ENCODE measurements at regions not wholly inside any gene's neighbourhood (a gene's known extent, or its start where the extent isn't known, plus 50 kb on each side); places are given as distances from the start of the nearest gene placed in this dataset.

DNA sequence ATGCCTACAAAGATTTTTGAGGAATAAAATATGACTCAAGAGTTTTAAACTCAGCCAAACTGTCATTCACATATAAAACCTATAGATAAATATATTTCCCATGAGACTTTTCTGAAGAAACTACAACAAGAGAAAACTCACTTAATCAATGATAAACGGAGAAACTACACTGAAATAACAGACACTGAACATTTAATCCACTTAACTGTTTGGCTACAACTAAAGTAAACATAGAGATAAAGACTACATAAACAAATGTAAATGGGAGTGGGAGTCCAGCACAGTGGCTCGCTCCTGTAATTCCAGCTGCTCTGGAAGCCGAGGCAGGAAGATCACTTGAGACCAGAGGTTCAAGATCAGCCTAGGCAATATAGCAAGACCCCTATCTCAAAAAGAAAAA, 79.2 kb downstream of the MEX3B start:
- Histone ChIP-seq H2AFZ (ENCODE audit: low read length) (no peak overlapping the region), H3K4me1 (ENCODE audit: insufficient read depth, low read length, poor library complexity, severe bottlenecking) (no peaks in the 10 kb centered on the region), H3K36me3 (ENCODE audit: insufficient read depth, low read length) (no peaks in the 10 kb centered on the region), H3K27me3 (ENCODE audit: insufficient read depth, low read length, poor library complexity, severe bottlenecking) (no peaks in the 10 kb centered on the region), H3K4me2 (ENCODE audit: low read depth, low read length, poor library complexity, severe bottlenecking) (no peak overlapping the region), H3K79me2 (ENCODE audit: insufficient read depth, low read length) (no peaks in the 10 kb centered on the region), H3F3A (ENCODE audit: low read depth) (no peaks in the 10 kb centered on the region), H4K20me1 (ENCODE audit: insufficient read depth, low read length, poor library complexity, severe bottlenecking) (no peaks in the 10 kb centered on the region), H3K9me3 (ENCODE audit: insufficient read depth, low read depth, low read length) (no peaks in the 10 kb centered on the region), H3K4me3 (ENCODE audit: low read length, poor library complexity, severe bottlenecking) (no peak overlapping the region), H3K9me2 (replicated peaks; ENCODE audit: low read depth, low read length) (no peaks in the 10 kb centered on the region), H3K9ac (ENCODE audit: low read depth, low read length, poor library complexity, severe bottlenecking) (no peak overlapping the region)
- no peak for TF ChIP-seq CTCF (conservative IDR thresholded peaks at IDR 0.05; ENCODE audit: low read length)
- TF ChIP-seq EZH2phosphoT487 (IDR thresholded peaks at IDR 0.05; ENCODE audit: borderline replicate concordance) = no peak

- Histone ChIP-seq H3K4me3 (ENCODE audit: low read length, poor library complexity, severe bottlenecking) (no peak overlapping the region), H3K9me2 (replicated peaks; ENCODE audit: low read depth, low read length) (no peaks in the 10 kb centered on the region), H2AFZ (ENCODE audit: low read length) (no peak overlapping the region), H3K9ac (ENCODE audit: low read depth, low read length, poor library complexity, severe bottlenecking) (no peak overlapping the region), H3K27me3 (ENCODE audit: insufficient read depth, low read length, poor library complexity, severe bottlenecking) (no peaks in the 10 kb centered on the region), H3K4me2 (ENCODE audit: low read depth, low read length, poor library complexity, severe bottlenecking) (no peak overlapping the region), H3K4me1 (ENCODE audit: insufficient read depth, low read length, poor library complexity, severe bottlenecking) (no peaks in the 10 kb centered on the region), H3F3A (ENCODE audit: low read depth) (no peaks in the 10 kb centered on the region), H3K79me2 (ENCODE audit: insufficient read depth, low read length) (no peaks in the 10 kb centered on the region), H4K20me1 (ENCODE audit: insufficient read depth, low read length, poor library complexity, severe bottlenecking) (no peaks in the 10 kb centered on the region), H3K9me3 (ENCODE audit: insufficient read depth, low read depth, low read length) (no peaks in the 10 kb centered on the region), H3K36me3 (ENCODE audit: insufficient read depth, low read length) (no peaks in the 10 kb centered on the region)
- TF ChIP-seq EZH2phosphoT487 (IDR thresholded peaks at IDR 0.05; ENCODE audit: borderline replicate concordance) (no peak), CTCF (conservative IDR thresholded peaks at IDR 0.05; ENCODE audit: low read length) (no peak)
Measured at GRCh38 chr15:81962482-81962881, 83.3 kb downstream of the MEX3B start.

DNA sequence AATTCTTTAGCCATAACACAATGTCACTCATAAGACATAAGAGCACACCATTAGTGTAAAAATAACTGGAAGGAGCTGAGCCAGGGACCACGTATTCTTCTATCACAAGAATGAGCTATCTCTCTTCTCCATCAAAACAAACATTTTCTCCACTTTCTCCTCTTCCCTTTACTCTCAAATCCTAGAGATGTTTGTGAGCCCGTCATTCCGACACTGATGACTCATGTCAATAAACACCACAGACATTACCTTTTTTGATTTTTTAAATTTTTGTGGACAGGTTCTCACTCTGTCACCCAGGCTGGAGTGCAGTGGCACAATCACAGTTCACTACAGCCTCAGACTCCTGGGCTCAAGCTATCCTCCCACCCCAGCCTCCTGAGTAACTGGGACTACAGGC, 86.6 kb downstream of the MEX3B start:
- H3K36me3 ChIP-seq (ENCODE audit: insufficient read depth, low read length) = no peaks in the 10 kb centered on the region
- H3K9me2 ChIP-seq (replicated peaks; ENCODE audit: low read depth, low read length) = no peaks in the 10 kb centered on the region
- H3K9ac ChIP-seq (ENCODE audit: low read depth, low read length, poor library complexity, severe bottlenecking) = no peak overlapping the region
- no peak overlapping the region for H2AFZ ChIP-seq (ENCODE audit: low read length)
- no peak overlapping the region for H3K4me3 ChIP-seq (ENCODE audit: low read length, poor library complexity, severe bottlenecking)
- no peaks in the 10 kb centered on the region for H3K27me3 ChIP-seq (ENCODE audit: insufficient read depth, low read length, poor library complexity, severe bottlenecking)
- H3K4me1 ChIP-seq (ENCODE audit: insufficient read depth, low read length, poor library complexity, severe bottlenecking) = no peaks in the 10 kb centered on the region
- H3K79me2 ChIP-seq (ENCODE audit: insufficient read depth, low read length) = no peaks in the 10 kb centered on the region
- H3K4me2 ChIP-seq (ENCODE audit: low read depth, low read length, poor library complexity, severe bottlenecking) = no peak overlapping the region
- no peaks in the 10 kb centered on the region for H3K9me3 ChIP-seq (ENCODE audit: insufficient read depth, low read depth, low read length)
- no peaks in the 10 kb centered on the region for H3F3A ChIP-seq (ENCODE audit: low read depth)
- no peaks in the 10 kb centered on the region for H4K20me1 ChIP-seq (ENCODE audit: insufficient read depth, low read length, poor library complexity, severe bottlenecking)
- TF ChIP-seq EZH2phosphoT487 (IDR thresholded peaks at IDR 0.05; ENCODE audit: borderline replicate concordance) (no peak), CTCF (conservative IDR thresholded peaks at IDR 0.05; ENCODE audit: low read length) (no peak)

Measured in Loucy (cell line).